NCI-H2227 (cell line): ENCODE measurements at regions not wholly inside any gene's neighbourhood (a gene's known extent, or its start where the extent isn't known, plus 50 kb on each side); places are given as distances from the start of the nearest gene placed in this dataset.
A peak's percentile ranks its signal among the peaks of the same experiment; 100 is the strongest.
"Not testable (repeated sequence)": the region's sequence is repeated elsewhere in the genome, so short reads cannot be mapped to it uniquely, and the experiment has no call there.

Experiments used
- DNase-seq: peaks from one replicate; lab custom pipeline; 2025; ENCODE audit not compliant: unreplicated experiment; lab: John Stamatoyannopoulos, UW

DNA sequence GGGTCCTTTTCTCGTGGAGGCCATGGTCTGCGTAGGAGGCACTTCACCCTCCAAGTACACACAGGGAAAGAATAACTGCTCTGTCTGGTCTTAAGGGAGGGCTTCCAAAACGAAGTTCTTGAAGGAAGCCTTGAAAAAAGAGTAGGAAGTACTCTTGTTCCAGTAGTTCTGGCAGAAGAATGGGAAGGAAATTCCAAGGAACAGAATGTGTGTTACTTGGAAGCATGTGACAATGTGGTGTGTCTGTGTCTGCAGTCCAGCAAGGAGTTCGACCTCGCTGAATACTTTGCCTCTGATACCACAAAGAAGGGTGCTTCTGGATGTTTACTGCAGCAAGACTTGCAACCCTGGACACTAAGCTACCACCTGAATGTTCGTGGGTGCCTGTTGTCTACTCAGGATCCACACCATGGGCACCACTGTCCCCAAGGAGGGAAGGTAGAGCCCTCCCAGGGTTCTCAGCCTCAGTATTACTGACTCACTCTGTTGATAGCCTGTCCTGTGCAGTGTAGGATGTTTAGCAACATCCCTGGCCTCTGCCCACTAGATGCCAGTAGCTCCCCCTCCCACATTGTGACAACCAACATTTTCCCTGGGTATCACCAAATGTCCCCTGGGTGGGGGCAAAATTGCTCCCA lies 471.6 kb upstream of the CDH4 start:
- DNase-seq: no peak

DNA sequence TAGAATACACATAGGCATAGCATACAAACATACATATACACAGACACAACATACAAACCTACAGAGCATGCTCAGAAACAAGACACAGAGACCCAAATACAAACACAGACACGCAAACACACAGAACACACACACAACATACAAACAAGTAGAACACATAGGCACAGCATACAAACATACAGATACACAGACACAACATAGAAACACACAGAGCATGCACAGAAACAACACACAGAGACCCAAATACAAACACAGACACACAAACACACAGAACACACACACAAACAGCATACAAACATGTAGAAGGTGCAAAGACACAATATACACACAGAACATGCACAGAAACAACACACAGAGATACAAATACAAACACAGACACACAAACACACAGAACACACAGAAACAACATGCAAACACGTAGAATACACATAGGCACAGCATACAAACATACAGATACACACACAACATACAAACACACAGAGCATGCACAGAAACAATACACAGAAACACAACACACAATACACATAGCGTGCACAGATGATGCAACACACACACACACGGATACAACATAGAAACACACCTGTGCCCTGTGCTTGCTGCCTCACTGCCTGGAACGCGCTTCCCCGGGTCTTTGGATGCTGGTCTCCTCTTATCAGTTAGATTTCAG lies 469.0 kb upstream of the CDH4 start:
- DNase-seq: no peak

DNA sequence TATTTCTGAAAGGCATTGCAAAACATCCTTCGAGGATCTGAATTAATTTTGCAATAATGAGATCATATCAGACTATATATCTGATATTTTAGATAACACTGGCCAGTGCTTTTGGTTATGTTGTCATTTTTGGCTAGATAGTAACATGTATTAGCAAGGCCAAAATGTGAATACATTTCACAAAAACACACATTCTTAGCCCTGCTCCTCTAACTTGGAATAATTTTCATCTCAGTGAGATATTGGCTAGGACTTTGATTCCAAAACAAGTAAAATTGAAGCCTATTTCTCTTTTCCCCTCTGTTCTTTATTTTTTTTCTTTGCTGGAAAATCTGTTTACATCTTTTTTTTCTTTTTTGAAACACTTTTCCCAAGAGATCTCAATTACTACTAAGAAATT lies 466.8 kb upstream of the CDH4 start:
- no peak for DNase-seq

- no peak for DNase-seq
Measured at GRCh38 chr20:60785785-60786184, 466.3 kb upstream of the CDH4 start.

DNA sequence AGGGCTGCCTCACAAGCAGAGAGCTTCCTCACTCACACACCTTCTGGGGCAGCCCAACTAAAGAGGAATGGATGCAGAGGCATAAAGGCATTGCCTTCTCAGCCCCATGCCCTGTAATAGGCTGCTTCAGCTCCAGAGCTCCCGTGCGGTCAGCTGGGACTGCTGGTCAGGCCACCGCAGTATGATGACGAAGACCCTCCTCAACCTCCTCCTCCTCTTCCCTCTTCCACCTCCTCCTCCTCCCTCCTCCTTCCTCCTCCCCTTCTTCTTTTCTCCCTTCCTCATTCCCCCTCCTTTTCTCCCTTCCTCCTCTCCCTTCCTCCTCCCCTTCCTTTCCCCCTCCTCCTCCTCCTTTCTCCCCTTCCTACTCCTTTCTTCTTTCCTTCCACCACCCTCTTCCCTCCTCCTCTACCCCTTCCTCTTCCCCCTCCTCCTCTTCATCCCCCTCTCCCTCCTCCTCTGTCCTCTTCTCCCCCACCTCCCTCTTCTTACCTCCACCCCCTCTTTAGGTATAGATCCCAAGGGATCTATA lies 465.3 kb upstream of the CDH4 start:
- DNase-seq: no peak

GRCh38 chr20:60787276-60787675 lies 464.8 kb upstream of the CDH4 start:
- DNase-seq: no peak

DNA sequence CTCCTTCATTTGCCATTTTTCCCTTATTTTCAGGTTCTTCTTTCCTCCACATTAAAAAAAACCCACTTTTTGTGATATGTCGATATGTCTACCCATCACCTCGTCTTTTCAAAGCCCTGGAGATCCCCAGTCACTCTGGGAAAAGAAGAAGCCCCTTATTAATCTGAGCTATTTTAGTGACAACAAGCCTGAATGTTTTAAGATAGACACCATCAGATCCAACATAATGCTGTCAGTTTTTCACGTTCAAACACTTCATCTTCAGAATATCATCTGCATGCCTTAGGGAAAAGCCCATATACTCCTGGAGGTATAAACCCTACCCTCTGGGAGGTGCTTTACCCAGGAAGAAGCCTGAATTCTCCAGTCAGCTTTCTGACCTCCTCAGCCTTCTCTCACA lies 464.0 kb upstream of the CDH4 start:
- no peak for DNase-seq

DNA sequence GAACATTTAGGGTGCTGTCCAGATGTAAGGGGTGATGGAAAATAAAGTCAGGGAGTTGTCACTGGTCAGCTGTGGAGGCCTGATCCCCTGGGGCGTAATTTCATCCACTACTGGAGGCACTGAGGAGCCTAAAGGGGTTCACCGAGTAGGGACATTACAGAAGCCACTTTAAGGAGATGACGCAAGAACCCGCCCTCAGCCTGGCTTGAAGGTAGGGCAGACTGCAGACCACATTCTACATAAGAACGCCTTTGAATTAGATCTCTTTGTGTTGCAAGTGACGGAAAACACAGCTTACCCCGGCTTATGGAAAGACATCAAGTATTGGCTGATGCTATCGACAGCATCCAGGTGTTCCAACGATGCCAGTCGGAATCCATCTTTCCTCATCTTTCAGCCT lies 462.7 kb upstream of the CDH4 start:
- DNase-seq: no peak

- not testable (repeated sequence) for DNase-seq
Measured at GRCh38 chr20:60790339-60790738, 461.7 kb upstream of the CDH4 start.

DNA sequence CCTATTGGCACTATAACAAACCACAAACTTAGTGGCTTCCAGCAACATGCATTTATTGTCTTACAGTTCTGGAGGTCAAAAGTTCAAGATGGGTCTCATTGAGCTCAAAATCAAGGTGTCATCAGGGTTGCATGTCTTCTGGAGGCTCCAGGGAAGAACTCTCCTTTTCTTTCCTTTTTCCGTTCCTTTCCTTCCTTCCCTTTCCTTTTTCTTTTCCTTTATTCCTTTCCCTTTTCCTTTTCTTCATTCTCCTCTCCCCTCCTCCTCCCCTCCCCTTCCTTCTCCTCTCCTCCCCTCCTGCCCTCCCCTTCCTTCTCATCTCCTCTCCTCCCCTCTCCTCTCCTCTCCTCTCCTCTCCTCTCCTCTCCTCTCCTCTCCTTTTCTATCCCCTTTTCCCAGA lies 460.2 kb upstream of the CDH4 start:
- no peak for DNase-seq

DNA sequence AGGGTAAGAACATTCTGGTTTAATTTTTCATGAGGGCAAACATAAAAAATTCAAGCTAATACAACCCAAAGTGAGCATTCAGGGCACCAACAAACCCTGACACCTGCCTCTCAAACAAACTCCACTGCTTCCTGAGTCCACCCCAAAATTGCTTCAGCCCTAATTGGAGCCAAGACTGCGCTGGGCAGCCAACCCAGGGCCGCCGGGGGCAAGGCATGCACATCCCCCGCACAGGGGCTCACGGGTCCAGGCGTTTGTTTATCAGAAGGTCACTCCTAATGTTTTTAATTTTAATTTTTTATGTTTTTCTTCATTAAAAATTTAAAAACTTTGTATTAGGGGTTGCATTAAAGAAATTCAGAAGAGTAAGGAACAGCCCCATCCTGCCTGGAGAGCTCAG lies 459.1 kb upstream of the CDH4 start:
- DNase-seq: no peak

GRCh38 chr20:60794674-60795073 lies 457.4 kb upstream of the CDH4 start:
- DNase-seq: no peak

DNA sequence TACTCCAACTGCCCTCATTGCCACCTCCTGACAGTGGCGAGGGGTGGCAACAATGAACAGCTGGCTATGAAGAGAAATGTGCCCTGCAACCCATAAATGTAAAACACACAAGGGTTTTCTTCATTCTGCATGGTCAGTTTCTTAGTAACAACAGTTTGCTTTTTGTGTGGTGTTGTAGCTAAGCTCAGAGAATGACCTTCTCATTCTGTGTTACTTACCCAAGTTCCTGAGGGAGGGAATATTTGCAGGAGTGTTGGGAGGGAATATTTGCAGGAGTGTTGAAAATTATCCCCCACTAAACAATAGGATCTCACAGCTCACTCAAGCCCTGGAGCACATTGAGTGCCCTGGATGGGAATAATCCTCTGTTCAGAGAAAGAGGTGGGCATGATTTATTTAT lies 456.4 kb upstream of the CDH4 start:
- DNase-seq: no peak

DNA sequence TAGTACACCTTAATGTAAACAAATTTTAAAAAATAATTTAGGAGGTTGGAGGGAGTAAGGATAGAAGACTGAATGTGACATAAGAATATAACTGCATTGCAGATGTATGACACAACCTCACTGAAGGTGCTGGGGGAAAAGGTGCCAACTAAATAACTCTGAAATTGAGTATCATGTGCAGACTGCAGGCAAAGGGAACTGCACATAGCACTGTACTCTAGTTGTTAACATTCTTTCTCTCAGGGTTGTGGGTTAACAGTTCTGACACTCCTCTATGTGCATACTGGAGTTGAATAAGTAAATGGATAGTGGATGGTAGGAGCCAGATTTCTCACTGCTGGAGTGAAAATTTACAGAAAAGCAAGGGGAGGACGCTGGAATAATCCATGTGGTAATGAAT lies 451.9 kb upstream of the CDH4 start:
- DNase-seq: no peak

GRCh38 chr20:60802676-60803075 lies 449.4 kb upstream of the CDH4 start:
- no peak for DNase-seq

DNA sequence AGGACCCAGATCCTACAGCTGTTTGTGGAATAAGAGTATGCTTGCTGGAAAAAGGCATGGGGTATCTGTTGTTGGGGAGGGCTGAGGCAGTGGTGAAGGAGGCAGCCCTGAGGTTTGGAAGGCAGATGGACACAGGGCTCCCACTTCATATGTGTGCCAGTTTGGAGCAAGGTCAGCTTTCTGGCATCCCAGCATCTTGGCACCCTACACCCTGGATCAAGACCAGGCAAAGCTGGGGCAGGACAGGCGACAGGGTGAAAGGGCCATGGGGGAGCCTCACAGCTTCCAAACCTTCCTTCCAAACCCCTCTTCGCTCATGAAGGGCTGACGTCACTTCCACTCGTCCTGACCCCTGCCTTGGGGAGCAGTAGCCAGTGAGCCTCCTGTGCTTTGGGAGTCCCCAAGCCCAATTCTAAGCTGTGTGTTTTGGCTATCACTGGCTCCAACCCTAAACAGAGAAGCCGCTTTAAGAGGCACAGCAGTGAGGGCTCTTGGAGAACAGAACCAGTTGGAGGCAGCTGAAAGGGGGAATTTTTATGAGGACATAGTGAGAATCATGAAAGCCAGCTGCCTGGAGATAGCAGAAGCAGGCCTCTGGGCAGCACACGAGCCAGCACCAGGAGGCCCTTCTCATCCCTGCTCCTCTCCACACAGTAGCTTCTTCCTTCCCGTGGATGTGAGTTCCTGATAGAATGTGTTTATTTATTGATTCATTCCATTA lies 448.6 kb upstream of the CDH4 start:
- no peak for DNase-seq

- no peak for DNase-seq
Measured at GRCh38 chr20:60804240-60804917, 447.7 kb upstream of the CDH4 start.

GRCh38 chr20:60804918-60805630 lies 447.0 kb upstream of the CDH4 start:
- peak; percentile 4 for DNase-seq

DNA sequence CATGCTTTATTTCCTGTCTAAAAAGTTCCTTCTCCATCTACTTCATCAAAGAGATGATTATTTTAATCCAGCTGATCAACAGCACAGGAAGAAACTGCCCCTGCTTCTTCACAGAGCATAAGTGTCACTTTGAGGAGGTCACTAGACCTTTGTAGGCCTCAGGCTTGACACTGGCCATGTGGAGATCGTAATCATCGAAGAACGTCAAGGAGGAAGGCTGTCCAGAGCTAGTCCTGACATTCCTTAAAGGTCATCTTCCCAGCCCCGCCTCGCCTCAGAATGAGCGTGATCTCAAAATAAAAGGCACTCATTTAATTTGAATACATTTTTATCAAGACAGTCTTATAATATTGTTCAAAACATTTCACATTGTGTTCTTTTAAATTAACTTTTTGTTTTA lies 445.7 kb upstream of the CDH4 start:
- no peak for DNase-seq

DNA sequence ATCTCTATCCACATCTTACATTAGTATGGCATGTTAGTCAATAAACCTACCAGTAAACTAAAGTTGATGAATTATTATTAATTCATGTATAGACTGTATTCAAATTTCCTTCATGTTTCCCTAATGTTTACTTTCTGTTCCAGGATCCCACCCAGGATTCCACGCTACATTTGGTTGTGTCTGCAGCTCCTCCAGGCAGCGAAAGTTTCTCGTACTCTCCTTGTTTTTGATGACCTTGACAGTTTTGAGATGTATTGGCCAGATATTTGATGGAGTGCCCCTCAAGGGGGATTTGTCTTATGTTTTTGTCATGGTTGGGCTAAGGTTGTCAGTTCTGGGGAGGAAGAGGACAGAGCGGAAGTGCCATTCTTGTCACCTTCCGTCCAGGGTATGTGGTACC lies 445.2 kb upstream of the CDH4 start:
- no peak for DNase-seq
